ENCODE measurements at regions not wholly inside any gene's neighbourhood (a gene's known extent, or its start where the extent isn't known, plus 50 kb on each side); places are given as distances from the start of the nearest gene placed in this dataset.

GRCh38 chr17:51486885-51487520 lies 226.7 kb downstream of the UTP18 start:
- no peaks in the 10 kb centered on the region for H3K4me1 ChIP-seq (ENCODE audit: control insufficient read depth, insufficient read depth, low read length)
- H3K9ac ChIP-seq (ENCODE audit: low read length in 2 of 2): no peak overlapping the region
- peaks cover 0 to 5% of the 10 kb centered on the region in 2 donors for H3K9me3 ChIP-seq (ENCODE audit: control insufficient read depth in 2 of 2, low read length in 2 of 2)
- H3K36me3 ChIP-seq (ENCODE audit: control insufficient read depth in 2 of 2, insufficient read depth in 2 of 2, low read length in 2 of 2): no peaks in the 10 kb centered on the region
- H3K4me3 ChIP-seq (ENCODE audit: low read length in 2 of 2): no peak overlapping the region
- no peak overlapping the region for H3K27ac ChIP-seq (ENCODE audit: low read length)
- no peaks in the 10 kb centered on the region for H3K27me3 ChIP-seq (ENCODE audit: control insufficient read depth in 1 of 2, insufficient read depth in 2 of 2, low read length in 2 of 2)

- H3K9me3 ChIP-seq (ENCODE audit: control insufficient read depth in 2 of 2, low read length in 2 of 2): peaks cover 0 to 5% of the 10 kb centered on the region in 2 donors
- H3K4me3 ChIP-seq (ENCODE audit: low read length in 2 of 2): no peak overlapping the region
- H3K4me1 ChIP-seq (ENCODE audit: control insufficient read depth, insufficient read depth, low read length): no peaks in the 10 kb centered on the region
- no peaks in the 10 kb centered on the region for H3K36me3 ChIP-seq (ENCODE audit: control insufficient read depth in 2 of 2, insufficient read depth in 2 of 2, low read length in 2 of 2)
- H3K9ac ChIP-seq (ENCODE audit: low read length in 2 of 2): no peak overlapping the region
- no peaks in the 10 kb centered on the region for H3K27me3 ChIP-seq (ENCODE audit: control insufficient read depth in 1 of 2, insufficient read depth in 2 of 2, low read length in 2 of 2)
- no peak overlapping the region for H3K27ac ChIP-seq (ENCODE audit: low read length)
These were observed 227.6 kb downstream of the UTP18 start for GRCh38 chr17:51487947-51488346.

- Histone ChIP-seq H3K9me3 (ENCODE audit: control insufficient read depth in 2 of 2, low read length in 2 of 2) (peaks cover 0 to 5% of the 10 kb centered on the region in 2 donors), H3K27ac (ENCODE audit: low read length) (no peak overlapping the region), H3K4me1 (ENCODE audit: control insufficient read depth, insufficient read depth, low read length) (no peaks in the 10 kb centered on the region), H3K4me3 (ENCODE audit: low read length in 2 of 2) (no peak overlapping the region), H3K36me3 (ENCODE audit: control insufficient read depth in 2 of 2, insufficient read depth in 2 of 2, low read length in 2 of 2) (no peaks in the 10 kb centered on the region), H3K9ac (ENCODE audit: low read length in 2 of 2) (no peak overlapping the region), H3K27me3 (ENCODE audit: control insufficient read depth in 1 of 2, insufficient read depth in 2 of 2, low read length in 2 of 2) (no peaks in the 10 kb centered on the region)
These were observed 231.1 kb downstream of the UTP18 start for GRCh38 chr17:51491416-51491815.

- Histone ChIP-seq H3K4me1 (ENCODE audit: control insufficient read depth, insufficient read depth, low read length) (no peaks in the 10 kb centered on the region), H3K9me3 (ENCODE audit: control insufficient read depth in 2 of 2, low read length in 2 of 2) (peaks cover 0 to 5% of the 10 kb centered on the region in 2 donors), H3K27ac (ENCODE audit: low read length) (no peak overlapping the region), H3K27me3 (ENCODE audit: control insufficient read depth in 1 of 2, insufficient read depth in 2 of 2, low read length in 2 of 2) (no peaks in the 10 kb centered on the region), H3K36me3 (ENCODE audit: control insufficient read depth in 2 of 2, insufficient read depth in 2 of 2, low read length in 2 of 2) (no peaks in the 10 kb centered on the region), H3K4me3 (ENCODE audit: low read length in 2 of 2) (no peak overlapping the region), H3K9ac (ENCODE audit: low read length in 2 of 2) (no peak overlapping the region)
These were observed 232.9 kb downstream of the UTP18 start for GRCh38 chr17:51493206-51493605.

- H3K4me3 ChIP-seq (ENCODE audit: low read length in 2 of 2): no peak overlapping the region
- H3K4me1 ChIP-seq (ENCODE audit: control insufficient read depth, insufficient read depth, low read length): no peaks in the 10 kb centered on the region
- H3K9ac ChIP-seq (ENCODE audit: low read length in 2 of 2): no peak overlapping the region
- peaks cover 0 to 4% of the 10 kb centered on the region in 2 donors for H3K9me3 ChIP-seq (ENCODE audit: control insufficient read depth in 2 of 2, low read length in 2 of 2)
- H3K27ac ChIP-seq (ENCODE audit: low read length): no peak overlapping the region
- H3K36me3 ChIP-seq (ENCODE audit: control insufficient read depth in 2 of 2, insufficient read depth in 2 of 2, low read length in 2 of 2): no peaks in the 10 kb centered on the region
- no peaks in the 10 kb centered on the region for H3K27me3 ChIP-seq (ENCODE audit: control insufficient read depth in 1 of 2, insufficient read depth in 2 of 2, low read length in 2 of 2)
These were observed 236.0 kb downstream of the UTP18 start for GRCh38 chr17:51496378-51496777.

- Histone ChIP-seq H3K4me3 (ENCODE audit: low read length in 2 of 2) (no peak overlapping the region), H3K9me3 (ENCODE audit: control insufficient read depth in 2 of 2, low read length in 2 of 2) (no peaks in the 10 kb centered on the region), H3K4me1 (ENCODE audit: control insufficient read depth, insufficient read depth, low read length) (no peaks in the 10 kb centered on the region), H3K9ac (ENCODE audit: low read length in 2 of 2) (no peak overlapping the region), H3K36me3 (ENCODE audit: control insufficient read depth in 2 of 2, insufficient read depth in 2 of 2, low read length in 2 of 2) (no peaks in the 10 kb centered on the region), H3K27ac (ENCODE audit: low read length) (no peak overlapping the region), H3K27me3 (ENCODE audit: control insufficient read depth in 1 of 2, insufficient read depth in 2 of 2, low read length in 2 of 2) (no peaks in the 10 kb centered on the region)
These were observed 239.6 kb downstream of the UTP18 start for GRCh38 chr17:51499897-51500296.

GRCh38 chr17:51500454-51500853 lies 240.1 kb downstream of the UTP18 start:
- Histone ChIP-seq H3K9me3 (ENCODE audit: control insufficient read depth in 2 of 2, low read length in 2 of 2) (no peaks in the 10 kb centered on the region), H3K27me3 (ENCODE audit: control insufficient read depth in 1 of 2, insufficient read depth in 2 of 2, low read length in 2 of 2) (no peaks in the 10 kb centered on the region), H3K9ac (ENCODE audit: low read length in 2 of 2) (no peak overlapping the region), H3K36me3 (ENCODE audit: control insufficient read depth in 2 of 2, insufficient read depth in 2 of 2, low read length in 2 of 2) (no peaks in the 10 kb centered on the region), H3K4me3 (ENCODE audit: low read length in 2 of 2) (no peak overlapping the region), H3K4me1 (ENCODE audit: control insufficient read depth, insufficient read depth, low read length) (no peaks in the 10 kb centered on the region), H3K27ac (ENCODE audit: low read length) (no peak overlapping the region)

GRCh38 chr17:51505450-51505849 lies 245.1 kb downstream of the UTP18 start:
- no peaks in the 10 kb centered on the region for H3K36me3 ChIP-seq (ENCODE audit: control insufficient read depth in 2 of 2, insufficient read depth in 2 of 2, low read length in 2 of 2)
- H3K9me3 ChIP-seq (ENCODE audit: control insufficient read depth in 2 of 2, low read length in 2 of 2): no peaks in the 10 kb centered on the region
- no peak overlapping the region for H3K9ac ChIP-seq (ENCODE audit: low read length in 2 of 2)
- H3K27ac ChIP-seq (ENCODE audit: low read length): no peak overlapping the region
- H3K4me3 ChIP-seq (ENCODE audit: low read length in 2 of 2): no peak overlapping the region
- H3K4me1 ChIP-seq (ENCODE audit: control insufficient read depth, insufficient read depth, low read length): no peaks in the 10 kb centered on the region
- H3K27me3 ChIP-seq (ENCODE audit: control insufficient read depth in 1 of 2, insufficient read depth in 2 of 2, low read length in 2 of 2): no peaks in the 10 kb centered on the region

GRCh38 chr17:51507444-51507843 lies 247.1 kb downstream of the UTP18 start:
- Histone ChIP-seq H3K4me3 (ENCODE audit: low read length in 2 of 2) (no peak overlapping the region), H3K27me3 (ENCODE audit: control insufficient read depth in 1 of 2, insufficient read depth in 2 of 2, low read length in 2 of 2) (no peaks in the 10 kb centered on the region), H3K36me3 (ENCODE audit: control insufficient read depth in 2 of 2, insufficient read depth in 2 of 2, low read length in 2 of 2) (no peaks in the 10 kb centered on the region), H3K27ac (ENCODE audit: low read length) (no peak overlapping the region), H3K4me1 (ENCODE audit: control insufficient read depth, insufficient read depth, low read length) (no peaks in the 10 kb centered on the region), H3K9me3 (ENCODE audit: control insufficient read depth in 2 of 2, low read length in 2 of 2) (no peaks in the 10 kb centered on the region), H3K9ac (ENCODE audit: low read length in 2 of 2) (no peak overlapping the region)

- H3K27ac ChIP-seq (ENCODE audit: low read length): no peak overlapping the region
- H3K9ac ChIP-seq (ENCODE audit: low read length in 2 of 2): no peak overlapping the region
These were observed 247.7 kb downstream of the UTP18 start for GRCh38 chr17:51508048-51508447.

GRCh38 chr17:51510940-51511339 lies 250.6 kb downstream of the UTP18 start:
- H3K36me3 ChIP-seq (ENCODE audit: control insufficient read depth in 2 of 2, insufficient read depth in 2 of 2, low read length in 2 of 2): no peaks in the 10 kb centered on the region
- H3K9me3 ChIP-seq (ENCODE audit: control insufficient read depth in 2 of 2, low read length in 2 of 2): peaks cover 0 to 3% of the 10 kb centered on the region in 2 donors
- H3K9ac ChIP-seq (ENCODE audit: low read length in 2 of 2): no peak overlapping the region
- no peak overlapping the region for H3K27ac ChIP-seq (ENCODE audit: low read length)
- no peak overlapping the region for H3K4me3 ChIP-seq (ENCODE audit: low read length in 2 of 2)
- H3K4me1 ChIP-seq (ENCODE audit: control insufficient read depth, insufficient read depth, low read length): no peaks in the 10 kb centered on the region
- H3K27me3 ChIP-seq (ENCODE audit: control insufficient read depth in 1 of 2, insufficient read depth in 2 of 2, low read length in 2 of 2): no peaks in the 10 kb centered on the region

More at GRCh38 chr17:51508048-51508447, 247.7 kb downstream of the UTP18 start:
- H3K4me3 ChIP-seq (ENCODE audit: low read length in 2 of 2): no peak overlapping the region
- H3K9me3 ChIP-seq (ENCODE audit: control insufficient read depth in 2 of 2, low read length in 2 of 2): no peaks in the 10 kb centered on the region
- no peaks in the 10 kb centered on the region for H3K27me3 ChIP-seq (ENCODE audit: control insufficient read depth in 1 of 2, insufficient read depth in 2 of 2, low read length in 2 of 2)
- H3K36me3 ChIP-seq (ENCODE audit: control insufficient read depth in 2 of 2, insufficient read depth in 2 of 2, low read length in 2 of 2): no peaks in the 10 kb centered on the region
- no peaks in the 10 kb centered on the region for H3K4me1 ChIP-seq (ENCODE audit: control insufficient read depth, insufficient read depth, low read length)
